WTC11 (cell line): ENCODE measurements at regions not wholly inside any gene's neighbourhood (a gene's known extent, or its start where the extent isn't known, plus 50 kb on each side); places are given as distances from the start of the nearest gene placed in this dataset.

Experiments
- ATAC-seq: fragments of 200-7000 bp; cut with Tn5 transposase; 2 replicates; pipeline ENCODE4 v1.10.0; 2021; ENCODE audit warnings: mild to moderate bottlenecking, moderate library complexity
- CTCF ChIA-PET: fragments of 300-600 bp; sonication (Branson Sonifier 250); formaldehyde crosslinking; loops from one replicate; lab custom pipeline; 2021; ENCODE audit warnings: antibody characterized with exemption; lab: Charles Lee
- POLR2A ChIA-PET: fragments of 350-600 bp; sonication (Branson Sonifier 250); formaldehyde crosslinking; loops from one replicate; lab custom pipeline; 2021; ENCODE audit warnings: antibody characterized with exemption; lab: Charles Lee
- DNase-seq: peaks from one replicate; pipeline ENCODE4 v3.0.0; 2021; ENCODE audit warnings: low spot score
- H3K27ac Mint-ChIP-seq: 2 replicates; pipeline ENCODE4 v1.8.0; 2021; ENCODE audit warnings: mixed read lengths
- H3K27me3 Mint-ChIP-seq: 2 replicates; pipeline ENCODE4 v1.8.0; 2021; ENCODE audit warnings: low read depth, mild to moderate bottlenecking, moderate library complexity, mixed read lengths
- H3K36me3 Mint-ChIP-seq: 2 replicates; pipeline ENCODE4 v1.8.0; 2021; ENCODE audit warnings: mixed read lengths
- H3K4me1 Mint-ChIP-seq: 2 replicates; pipeline ENCODE4 v1.8.0; 2022; ENCODE audit warnings: mixed read lengths
- H3K4me3 Mint-ChIP-seq: 2 replicates; pipeline ENCODE4 v1.8.0; 2021; ENCODE audit warnings: mild to moderate bottlenecking, moderate library complexity, mixed read lengths
- H3K9me3 Mint-ChIP-seq: 2 replicates; pipeline ENCODE4 v1.8.0; 2021; ENCODE audit warnings: mixed read lengths
- JAZF1 ChIP-seq: fragments of 250-450 bp; sonication (Bioruptor Pico); IDR thresholded peaks from 2 replicates; pipeline ENCODE4 v1.9.0; 2021; ENCODE audit warnings: moderate library complexity, mild to moderate bottlenecking, inconsistent platforms
- OVOL2 ChIP-seq: fragments of 250-450 bp; sonication (Bioruptor Pico); IDR thresholded peaks from 2 replicates; pipeline ENCODE4 v1.9.0; 2021; ENCODE audit warnings: mild to moderate bottlenecking, borderline replicate concordance
- ZNF138 ChIP-seq: sonication (generic); formaldehyde crosslinking; conservative IDR thresholded peaks from 2 replicates; pipeline ENCODE4 v1.8.1; 2022; ENCODE audit warnings: mild to moderate bottlenecking, moderate library complexity, missing genetic modification reagents
- ZNF416 ChIP-seq: fragments of 250-450 bp; sonication (Bioruptor Pico); IDR thresholded peaks from 2 replicates; pipeline ENCODE4 v1.9.0; 2021; ENCODE audit warnings: mild to moderate bottlenecking, inconsistent platforms
- TF ChIP-seq, protein P1 (sequence below): sonication (generic); formaldehyde crosslinking; IDR thresholded peaks from 2 replicates; pipeline ENCODE4 v1.8.1; 2023; ENCODE audit warnings: mild to moderate bottlenecking, missing genetic modification reagents, borderline replicate concordance
- TF ChIP-seq, protein P2 (sequence below): sonication (generic); formaldehyde crosslinking; IDR thresholded peaks from 2 replicates; pipeline ENCODE4 v1.8.1; 2022; ENCODE audit warnings: mild to moderate bottlenecking, missing genetic modification reagents, moderate library complexity, borderline replicate concordance
- TF ChIP-seq, protein P3 (sequence below): fragments of 250-450 bp; sonication (Bioruptor Pico); conservative IDR thresholded peaks from 2 replicates; pipeline ENCODE4 v1.9.0; 2021; ENCODE audit warnings: mild to moderate bottlenecking
- TF ChIP-seq, protein P4 (sequence below): sonication (generic); formaldehyde crosslinking; IDR thresholded peaks from 2 replicates; pipeline ENCODE4 v1.8.1; 2023; ENCODE audit warnings: mild to moderate bottlenecking, missing genetic modification reagents, moderate library complexity
- TF ChIP-seq, protein P5 (sequence below): fragments of 200-600 bp; IDR thresholded peaks from 2 replicates; pipeline ENCODE4 v1.8.0; 2022; ENCODE audit warnings: antibody characterized with exemption
- TF ChIP-seq, protein P6 (sequence below): sonication (generic); formaldehyde crosslinking; IDR thresholded peaks from 2 replicates; pipeline ENCODE4 v1.8.1; 2023; ENCODE audit warnings: mild to moderate bottlenecking, missing genetic modification reagents, moderate library complexity
- TF ChIP-seq, protein P7 (sequence below): sonication (generic); formaldehyde crosslinking; IDR thresholded peaks from 2 replicates; pipeline ENCODE4 v1.8.0; 2022; ENCODE audit warnings: missing genetic modification reagents
- TF ChIP-seq, protein P8 (sequence below): sonication (generic); formaldehyde crosslinking; conservative IDR thresholded peaks from 2 replicates; pipeline ENCODE4 v1.8.1; 2023; ENCODE audit warnings: mild to moderate bottlenecking, low read depth, missing genetic modification reagents, moderate library complexity
- TF ChIP-seq, protein P9 (sequence below): fragments of 250-450 bp; sonication (Bioruptor Pico); IDR thresholded peaks from 2 replicates; pipeline ENCODE4 v1.9.0; 2021; ENCODE audit warnings: mild to moderate bottlenecking
- TF ChIP-seq, protein P10 (sequence below): sonication (generic); formaldehyde crosslinking; conservative IDR thresholded peaks from 2 replicates; pipeline ENCODE4 v1.8.1; 2022; ENCODE audit warnings: mild to moderate bottlenecking, missing genetic modification reagents
- TF ChIP-seq, protein P11 (sequence below): sonication (generic); formaldehyde crosslinking; IDR thresholded peaks from 2 replicates; pipeline ENCODE4 v1.8.1; 2022; ENCODE audit warnings: low read depth, missing genetic modification reagents, borderline replicate concordance

DNA sequence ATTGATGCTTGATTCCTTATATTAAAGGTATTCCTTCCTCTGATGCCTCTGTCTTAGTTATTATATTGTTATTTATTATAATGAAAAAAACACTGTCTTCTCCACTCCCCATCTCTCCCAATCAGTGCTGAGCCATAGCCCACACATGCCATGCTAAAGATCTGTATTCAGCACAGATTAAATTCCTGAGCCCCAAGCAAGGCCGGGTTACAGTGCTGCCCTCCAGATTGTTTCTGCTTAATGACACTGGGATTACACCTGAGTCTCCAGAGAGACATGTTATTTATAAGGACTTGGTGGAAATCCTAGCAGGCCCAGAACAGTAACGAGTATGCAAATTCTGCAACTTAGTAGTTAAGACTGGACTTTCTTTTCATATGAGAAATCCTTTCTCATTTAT, 305.9 kb upstream of the UMPS start (continued):
- TF ChIP-seq, protein P1, sequence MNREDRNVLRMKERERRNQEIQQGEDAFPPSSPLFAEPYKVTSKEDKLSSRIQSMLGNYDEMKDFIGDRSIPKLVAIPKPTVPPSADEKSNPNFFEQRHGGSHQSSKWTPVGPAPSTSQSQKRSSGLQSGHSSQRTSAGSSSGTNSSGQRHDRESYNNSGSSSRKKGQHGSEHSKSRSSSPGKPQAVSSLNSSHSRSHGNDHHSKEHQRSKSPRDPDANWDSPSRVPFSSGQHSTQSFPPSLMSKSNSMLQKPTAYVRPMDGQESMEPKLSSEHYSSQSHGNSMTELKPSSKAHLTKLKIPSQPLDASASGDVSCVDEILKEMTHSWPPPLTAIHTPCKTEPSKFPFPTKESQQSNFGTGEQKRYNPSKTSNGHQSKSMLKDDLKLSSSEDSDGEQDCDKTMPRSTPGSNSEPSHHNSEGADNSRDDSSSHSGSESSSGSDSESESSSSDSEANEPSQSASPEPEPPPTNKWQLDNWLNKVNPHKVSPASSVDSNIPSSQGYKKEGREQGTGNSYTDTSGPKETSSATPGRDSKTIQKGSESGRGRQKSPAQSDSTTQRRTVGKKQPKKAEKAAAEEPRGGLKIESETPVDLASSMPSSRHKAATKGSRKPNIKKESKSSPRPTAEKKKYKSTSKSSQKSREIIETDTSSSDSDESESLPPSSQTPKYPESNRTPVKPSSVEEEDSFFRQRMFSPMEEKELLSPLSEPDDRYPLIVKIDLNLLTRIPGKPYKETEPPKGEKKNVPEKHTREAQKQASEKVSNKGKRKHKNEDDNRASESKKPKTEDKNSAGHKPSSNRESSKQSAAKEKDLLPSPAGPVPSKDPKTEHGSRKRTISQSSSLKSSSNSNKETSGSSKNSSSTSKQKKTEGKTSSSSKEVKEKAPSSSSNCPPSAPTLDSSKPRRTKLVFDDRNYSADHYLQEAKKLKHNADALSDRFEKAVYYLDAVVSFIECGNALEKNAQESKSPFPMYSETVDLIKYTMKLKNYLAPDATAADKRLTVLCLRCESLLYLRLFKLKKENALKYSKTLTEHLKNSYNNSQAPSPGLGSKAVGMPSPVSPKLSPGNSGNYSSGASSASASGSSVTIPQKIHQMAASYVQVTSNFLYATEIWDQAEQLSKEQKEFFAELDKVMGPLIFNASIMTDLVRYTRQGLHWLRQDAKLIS (CRISPR knock-in tag), result no peak
- TF ChIP-seq, protein P2, sequence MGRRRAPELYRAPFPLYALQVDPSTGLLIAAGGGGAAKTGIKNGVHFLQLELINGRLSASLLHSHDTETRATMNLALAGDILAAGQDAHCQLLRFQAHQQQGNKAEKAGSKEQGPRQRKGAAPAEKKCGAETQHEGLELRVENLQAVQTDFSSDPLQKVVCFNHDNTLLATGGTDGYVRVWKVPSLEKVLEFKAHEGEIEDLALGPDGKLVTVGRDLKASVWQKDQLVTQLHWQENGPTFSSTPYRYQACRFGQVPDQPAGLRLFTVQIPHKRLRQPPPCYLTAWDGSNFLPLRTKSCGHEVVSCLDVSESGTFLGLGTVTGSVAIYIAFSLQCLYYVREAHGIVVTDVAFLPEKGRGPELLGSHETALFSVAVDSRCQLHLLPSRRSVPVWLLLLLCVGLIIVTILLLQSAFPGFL (CRISPR knock-in tag), result no peak
- TF ChIP-seq JAZF1 (CRISPR knock-in tag) (no peak), ZNF416 (CRISPR knock-in tag) (no peak)
- TF ChIP-seq, protein P3, sequence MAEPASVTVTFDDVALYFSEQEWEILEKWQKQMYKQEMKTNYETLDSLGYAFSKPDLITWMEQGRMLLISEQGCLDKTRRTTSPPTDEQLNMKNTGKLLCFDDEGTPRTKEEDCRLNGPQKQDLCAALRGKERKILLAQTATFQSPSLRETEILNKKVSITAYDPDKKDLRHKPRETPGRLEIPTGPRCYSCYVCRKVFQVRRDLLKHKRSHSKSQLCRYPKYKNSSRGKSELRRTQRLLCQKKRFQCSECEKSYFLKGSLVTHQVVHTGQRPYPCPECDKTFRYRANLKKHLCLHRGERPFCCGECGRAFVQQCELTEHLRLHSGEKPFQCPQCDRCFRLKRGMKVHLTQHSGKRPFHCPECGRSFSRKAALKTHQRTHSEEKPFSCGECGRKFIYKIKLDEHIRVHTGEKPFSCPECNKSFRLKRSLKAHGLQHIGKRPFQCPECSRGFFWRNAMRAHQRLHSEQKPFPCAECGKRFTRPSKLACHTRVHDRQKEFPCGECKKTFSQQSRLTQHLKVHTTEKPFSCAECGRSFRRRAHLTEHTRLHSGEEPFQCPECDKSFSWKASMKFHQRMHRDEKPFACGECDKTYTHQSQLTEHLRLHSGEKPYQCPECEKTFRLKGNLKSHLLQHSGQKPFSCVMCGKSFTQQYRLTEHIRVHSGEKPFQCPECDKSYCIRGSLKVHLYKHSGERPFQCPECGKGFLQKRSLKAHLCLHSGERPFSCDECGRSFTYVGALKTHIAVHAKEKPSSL (CRISPR knock-in tag), result no peak
- TF ChIP-seq, protein P4, sequence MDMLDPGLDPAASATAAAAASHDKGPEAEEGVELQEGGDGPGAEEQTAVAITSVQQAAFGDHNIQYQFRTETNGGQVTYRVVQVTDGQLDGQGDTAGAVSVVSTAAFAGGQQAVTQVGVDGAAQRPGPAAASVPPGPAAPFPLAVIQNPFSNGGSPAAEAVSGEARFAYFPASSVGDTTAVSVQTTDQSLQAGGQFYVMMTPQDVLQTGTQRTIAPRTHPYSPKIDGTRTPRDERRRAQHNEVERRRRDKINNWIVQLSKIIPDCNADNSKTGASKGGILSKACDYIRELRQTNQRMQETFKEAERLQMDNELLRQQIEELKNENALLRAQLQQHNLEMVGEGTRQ (CRISPR knock-in tag), result no peak
- TF ChIP-seq, protein P5, sequence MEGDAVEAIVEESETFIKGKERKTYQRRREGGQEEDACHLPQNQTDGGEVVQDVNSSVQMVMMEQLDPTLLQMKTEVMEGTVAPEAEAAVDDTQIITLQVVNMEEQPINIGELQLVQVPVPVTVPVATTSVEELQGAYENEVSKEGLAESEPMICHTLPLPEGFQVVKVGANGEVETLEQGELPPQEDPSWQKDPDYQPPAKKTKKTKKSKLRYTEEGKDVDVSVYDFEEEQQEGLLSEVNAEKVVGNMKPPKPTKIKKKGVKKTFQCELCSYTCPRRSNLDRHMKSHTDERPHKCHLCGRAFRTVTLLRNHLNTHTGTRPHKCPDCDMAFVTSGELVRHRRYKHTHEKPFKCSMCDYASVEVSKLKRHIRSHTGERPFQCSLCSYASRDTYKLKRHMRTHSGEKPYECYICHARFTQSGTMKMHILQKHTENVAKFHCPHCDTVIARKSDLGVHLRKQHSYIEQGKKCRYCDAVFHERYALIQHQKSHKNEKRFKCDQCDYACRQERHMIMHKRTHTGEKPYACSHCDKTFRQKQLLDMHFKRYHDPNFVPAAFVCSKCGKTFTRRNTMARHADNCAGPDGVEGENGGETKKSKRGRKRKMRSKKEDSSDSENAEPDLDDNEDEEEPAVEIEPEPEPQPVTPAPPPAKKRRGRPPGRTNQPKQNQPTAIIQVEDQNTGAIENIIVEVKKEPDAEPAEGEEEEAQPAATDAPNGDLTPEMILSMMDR, result no peak
- TF ChIP-seq, protein P6, sequence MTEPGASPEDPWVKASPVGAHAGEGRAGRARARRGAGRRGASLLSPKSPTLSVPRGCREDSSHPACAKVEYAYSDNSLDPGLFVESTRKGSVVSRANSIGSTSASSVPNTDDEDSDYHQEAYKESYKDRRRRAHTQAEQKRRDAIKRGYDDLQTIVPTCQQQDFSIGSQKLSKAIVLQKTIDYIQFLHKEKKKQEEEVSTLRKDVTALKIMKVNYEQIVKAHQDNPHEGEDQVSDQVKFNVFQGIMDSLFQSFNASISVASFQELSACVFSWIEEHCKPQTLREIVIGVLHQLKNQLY, result no peak
- TF ChIP-seq, protein P7, sequence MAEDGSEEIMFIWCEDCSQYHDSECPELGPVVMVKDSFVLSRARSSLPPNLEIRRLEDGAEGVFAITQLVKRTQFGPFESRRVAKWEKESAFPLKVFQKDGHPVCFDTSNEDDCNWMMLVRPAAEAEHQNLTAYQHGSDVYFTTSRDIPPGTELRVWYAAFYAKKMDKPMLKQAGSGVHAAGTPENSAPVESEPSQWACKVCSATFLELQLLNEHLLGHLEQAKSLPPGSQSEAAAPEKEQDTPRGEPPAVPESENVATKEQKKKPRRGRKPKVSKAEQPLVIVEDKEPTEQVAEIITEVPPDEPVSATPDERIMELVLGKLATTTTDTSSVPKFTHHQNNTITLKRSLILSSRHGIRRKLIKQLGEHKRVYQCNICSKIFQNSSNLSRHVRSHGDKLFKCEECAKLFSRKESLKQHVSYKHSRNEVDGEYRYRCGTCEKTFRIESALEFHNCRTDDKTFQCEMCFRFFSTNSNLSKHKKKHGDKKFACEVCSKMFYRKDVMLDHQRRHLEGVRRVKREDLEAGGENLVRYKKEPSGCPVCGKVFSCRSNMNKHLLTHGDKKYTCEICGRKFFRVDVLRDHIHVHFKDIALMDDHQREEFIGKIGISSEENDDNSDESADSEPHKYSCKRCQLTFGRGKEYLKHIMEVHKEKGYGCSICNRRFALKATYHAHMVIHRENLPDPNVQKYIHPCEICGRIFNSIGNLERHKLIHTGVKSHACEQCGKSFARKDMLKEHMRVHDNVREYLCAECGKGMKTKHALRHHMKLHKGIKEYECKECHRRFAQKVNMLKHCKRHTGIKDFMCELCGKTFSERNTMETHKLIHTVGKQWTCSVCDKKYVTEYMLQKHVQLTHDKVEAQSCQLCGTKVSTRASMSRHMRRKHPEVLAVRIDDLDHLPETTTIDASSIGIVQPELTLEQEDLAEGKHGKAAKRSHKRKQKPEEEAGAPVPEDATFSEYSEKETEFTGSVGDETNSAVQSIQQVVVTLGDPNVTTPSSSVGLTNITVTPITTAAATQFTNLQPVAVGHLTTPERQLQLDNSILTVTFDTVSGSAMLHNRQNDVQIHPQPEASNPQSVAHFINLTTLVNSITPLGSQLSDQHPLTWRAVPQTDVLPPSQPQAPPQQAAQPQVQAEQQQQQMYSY (CRISPR knock-in tag), result no peak

DNA sequence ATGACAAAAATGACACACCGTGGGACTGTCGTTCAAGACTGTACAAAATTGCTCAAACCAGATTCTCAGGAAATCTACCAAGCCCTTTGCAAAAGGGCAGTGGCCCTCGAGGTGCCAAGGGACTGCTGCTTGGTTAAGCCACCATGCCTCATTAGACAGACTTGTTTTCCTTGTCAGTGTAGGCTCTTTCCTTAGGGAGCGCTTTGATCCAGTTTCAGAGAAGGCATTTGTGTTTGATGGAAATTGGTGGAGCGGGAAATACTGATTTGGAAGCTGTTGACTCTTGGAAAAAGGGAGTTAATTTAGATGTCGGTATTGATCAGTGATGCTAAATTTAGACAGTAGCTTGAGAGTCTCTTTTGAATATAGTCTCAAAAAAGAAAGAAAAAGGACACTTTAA, 304.3 kb upstream of the UMPS start:
- no peaks in the 10 kb centered on the region for H3K36me3 Mint-ChIP-seq
- POLR2A ChIA-PET, result no interaction called here
- no peak overlapping the region for H3K4me3 Mint-ChIP-seq
- ATAC-seq, result no peak
- H3K27ac Mint-ChIP-seq, result no peak overlapping the region
- CTCF ChIA-PET, result no interaction called here
- DNase-seq, result no peak
- H3K4me1 Mint-ChIP-seq, result peaks cover 5% of the 10 kb centered on the region; the same call in 1 of the 2 replicates
- no peaks in the 10 kb centered on the region for H3K27me3 Mint-ChIP-seq
- no peaks in the 10 kb centered on the region for H3K9me3 Mint-ChIP-seq
- TF ChIP-seq OVOL2 (CRISPR knock-in tag), result no peak
- TF ChIP-seq ZNF138, result no peak
- TF ChIP-seq, protein P8, sequence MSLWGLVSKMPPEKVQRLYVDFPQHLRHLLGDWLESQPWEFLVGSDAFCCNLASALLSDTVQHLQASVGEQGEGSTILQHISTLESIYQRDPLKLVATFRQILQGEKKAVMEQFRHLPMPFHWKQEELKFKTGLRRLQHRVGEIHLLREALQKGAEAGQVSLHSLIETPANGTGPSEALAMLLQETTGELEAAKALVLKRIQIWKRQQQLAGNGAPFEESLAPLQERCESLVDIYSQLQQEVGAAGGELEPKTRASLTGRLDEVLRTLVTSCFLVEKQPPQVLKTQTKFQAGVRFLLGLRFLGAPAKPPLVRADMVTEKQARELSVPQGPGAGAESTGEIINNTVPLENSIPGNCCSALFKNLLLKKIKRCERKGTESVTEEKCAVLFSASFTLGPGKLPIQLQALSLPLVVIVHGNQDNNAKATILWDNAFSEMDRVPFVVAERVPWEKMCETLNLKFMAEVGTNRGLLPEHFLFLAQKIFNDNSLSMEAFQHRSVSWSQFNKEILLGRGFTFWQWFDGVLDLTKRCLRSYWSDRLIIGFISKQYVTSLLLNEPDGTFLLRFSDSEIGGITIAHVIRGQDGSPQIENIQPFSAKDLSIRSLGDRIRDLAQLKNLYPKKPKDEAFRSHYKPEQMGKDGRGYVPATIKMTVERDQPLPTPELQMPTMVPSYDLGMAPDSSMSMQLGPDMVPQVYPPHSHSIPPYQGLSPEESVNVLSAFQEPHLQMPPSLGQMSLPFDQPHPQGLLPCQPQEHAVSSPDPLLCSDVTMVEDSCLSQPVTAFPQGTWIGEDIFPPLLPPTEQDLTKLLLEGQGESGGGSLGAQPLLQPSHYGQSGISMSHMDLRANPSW (CRISPR knock-in tag), result no peak
- TF ChIP-seq, protein P9, sequence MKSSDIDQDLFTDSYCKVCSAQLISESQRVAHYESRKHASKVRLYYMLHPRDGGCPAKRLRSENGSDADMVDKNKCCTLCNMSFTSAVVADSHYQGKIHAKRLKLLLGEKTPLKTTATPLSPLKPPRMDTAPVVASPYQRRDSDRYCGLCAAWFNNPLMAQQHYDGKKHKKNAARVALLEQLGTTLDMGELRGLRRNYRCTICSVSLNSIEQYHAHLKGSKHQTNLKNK, result no peak
- TF ChIP-seq, protein P10, sequence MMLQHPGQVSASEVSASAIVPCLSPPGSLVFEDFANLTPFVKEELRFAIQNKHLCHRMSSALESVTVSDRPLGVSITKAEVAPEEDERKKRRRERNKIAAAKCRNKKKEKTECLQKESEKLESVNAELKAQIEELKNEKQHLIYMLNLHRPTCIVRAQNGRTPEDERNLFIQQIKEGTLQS (CRISPR knock-in tag), result no peak
- TF ChIP-seq, protein P11, sequence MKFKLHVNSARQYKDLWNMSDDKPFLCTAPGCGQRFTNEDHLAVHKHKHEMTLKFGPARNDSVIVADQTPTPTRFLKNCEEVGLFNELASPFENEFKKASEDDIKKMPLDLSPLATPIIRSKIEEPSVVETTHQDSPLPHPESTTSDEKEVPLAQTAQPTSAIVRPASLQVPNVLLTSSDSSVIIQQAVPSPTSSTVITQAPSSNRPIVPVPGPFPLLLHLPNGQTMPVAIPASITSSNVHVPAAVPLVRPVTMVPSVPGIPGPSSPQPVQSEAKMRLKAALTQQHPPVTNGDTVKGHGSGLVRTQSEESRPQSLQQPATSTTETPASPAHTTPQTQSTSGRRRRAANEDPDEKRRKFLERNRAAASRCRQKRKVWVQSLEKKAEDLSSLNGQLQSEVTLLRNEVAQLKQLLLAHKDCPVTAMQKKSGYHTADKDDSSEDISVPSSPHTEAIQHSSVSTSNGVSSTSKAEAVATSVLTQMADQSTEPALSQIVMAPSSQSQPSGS, result no peak
